ENCODE measurements at regions not wholly inside any gene's neighbourhood (a gene's known extent, or its start where the extent isn't known, plus 50 kb on each side); places are given as distances from the start of the nearest gene placed in this dataset.

- intact Hi-C loops (cut with micrococcal nuclease) = no loop called here
Measured at GRCh38 chr17:36661047-36661666, 59.8 kb downstream of the MRM1 start.

DNA sequence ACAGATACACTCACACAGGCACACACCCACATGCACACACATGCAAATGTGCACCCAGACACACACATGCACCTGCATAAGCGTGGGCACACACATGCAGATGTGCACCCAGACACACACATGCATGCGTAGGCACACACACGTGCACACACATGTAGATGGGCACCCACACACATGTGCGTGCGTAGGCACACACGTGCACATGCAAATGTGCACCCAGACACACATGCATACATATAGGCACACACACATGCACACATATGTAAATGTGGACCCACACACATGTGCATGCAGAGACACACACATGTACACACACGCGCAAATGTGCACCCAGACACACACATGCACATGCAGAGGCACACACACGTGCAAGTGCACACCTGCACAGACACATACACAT, 60.3 kb downstream of the MRM1 start:
- intact Hi-C loops (cut with micrococcal nuclease) = no loop called here

GRCh38 chr17:36665417-36665816, 64.0 kb downstream of the MRM1 start:
- intact Hi-C loops (cut with micrococcal nuclease) = no loop called here

- intact Hi-C loops (cut with micrococcal nuclease) = no loop called here
Measured at GRCh38 chr17:36667922-36668321, 66.5 kb downstream of the MRM1 start.

DNA sequence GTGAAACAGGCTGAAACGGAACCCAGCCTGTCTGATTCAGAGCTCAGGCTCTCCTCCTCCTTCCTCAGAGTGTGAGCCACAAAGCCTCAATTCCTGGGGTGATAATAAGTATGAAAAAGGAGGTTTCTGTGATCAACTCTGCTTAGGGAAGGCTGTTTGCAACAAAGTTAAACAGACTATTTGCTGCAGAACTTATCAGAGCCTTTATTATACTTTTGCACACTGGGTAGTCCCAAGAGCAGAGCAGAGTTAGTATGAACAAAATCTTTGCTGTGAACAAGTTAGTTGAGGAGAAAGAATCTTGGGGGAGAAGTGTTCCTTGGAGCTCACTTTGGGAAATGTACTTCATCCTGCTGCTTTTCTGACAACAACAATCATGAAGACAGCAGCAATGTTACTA, 67.4 kb downstream of the MRM1 start:
- intact Hi-C loops (cut with micrococcal nuclease) = no loop called here

DNA sequence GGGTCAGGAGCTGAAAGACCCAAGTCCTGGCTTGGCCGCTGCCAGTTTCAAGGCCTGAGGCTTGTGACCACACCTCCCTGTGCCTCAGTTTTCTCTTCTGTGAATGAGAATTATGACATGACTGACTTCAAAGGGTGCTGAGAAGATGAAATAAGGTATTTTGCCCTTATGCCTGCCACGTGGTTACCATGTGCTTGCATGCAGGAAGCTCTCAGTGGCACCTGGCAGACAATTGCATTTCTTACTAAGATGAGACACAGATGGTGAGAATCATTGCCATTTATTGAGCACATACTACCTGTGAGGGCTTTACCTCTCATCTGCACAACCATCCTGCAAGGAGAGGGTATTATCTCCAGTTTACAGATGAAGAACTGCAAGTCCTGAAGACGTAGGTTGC, 69.8 kb downstream of the MRM1 start:
- intact Hi-C loops (cut with micrococcal nuclease) = no loop called here

GRCh38 chr17:36672403-36672918, 71.1 kb downstream of the MRM1 start:
- intact Hi-C loops (cut with micrococcal nuclease) = no loop called here

DNA sequence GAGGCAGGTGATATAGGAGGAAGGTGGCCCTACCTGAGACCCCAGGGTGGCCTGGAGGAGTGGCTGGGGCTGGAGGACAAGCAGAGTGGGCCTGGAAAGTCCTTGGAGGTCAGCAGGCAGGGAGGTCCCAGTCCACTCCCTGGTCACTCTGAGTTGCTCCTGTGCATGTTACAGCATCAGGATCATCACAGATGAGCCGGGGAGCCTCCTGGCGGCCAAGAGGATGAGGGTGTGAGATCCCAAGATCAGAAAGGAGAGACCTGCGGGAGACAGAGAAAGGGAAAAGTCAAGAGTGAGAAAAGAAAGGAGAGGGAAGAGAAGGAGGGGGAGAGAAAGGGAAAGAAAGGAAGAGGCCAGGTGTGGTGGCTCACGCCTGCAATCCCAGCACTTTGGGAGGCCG, 71.7 kb downstream of the MRM1 start:
- intact Hi-C loops (cut with micrococcal nuclease) = no loop called here

DNA sequence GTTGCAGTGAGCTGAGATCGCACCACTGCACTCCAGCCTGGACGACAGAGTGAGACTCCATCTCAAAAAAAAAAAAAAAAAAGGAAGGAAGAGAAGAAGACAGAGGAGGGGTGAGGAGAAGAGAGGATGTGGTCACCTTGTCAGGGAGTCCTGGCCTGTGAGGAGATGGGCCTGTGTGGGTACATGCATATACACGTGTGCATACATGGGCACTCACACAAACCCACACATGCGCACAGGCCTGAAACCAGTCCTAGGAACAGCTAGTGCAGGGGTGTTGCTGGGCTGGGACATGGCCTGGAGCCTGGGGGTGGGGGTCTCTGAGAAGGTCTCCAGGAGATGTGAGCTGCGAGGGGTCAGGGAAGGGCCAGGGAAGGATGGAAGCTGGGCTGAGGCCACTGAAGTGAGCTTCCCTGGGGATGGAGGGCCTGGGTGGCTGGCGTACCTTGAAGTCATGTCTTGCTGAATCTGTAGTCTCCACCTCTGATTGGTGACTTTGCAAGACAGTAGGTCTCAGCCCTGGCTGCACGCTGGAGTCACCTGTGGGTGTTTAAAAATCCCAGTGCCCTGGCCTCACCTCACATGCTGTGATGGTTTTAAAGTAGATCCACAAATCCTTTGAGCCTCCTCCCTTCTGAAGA, 72.4 kb downstream of the MRM1 start:
- intact Hi-C loops (cut with micrococcal nuclease) = loop anchor here (1.0 to 2.0 kb wide), 3 partner anchors 17 to 49 kb away; no protein-coding TSS in a partner anchor

DNA sequence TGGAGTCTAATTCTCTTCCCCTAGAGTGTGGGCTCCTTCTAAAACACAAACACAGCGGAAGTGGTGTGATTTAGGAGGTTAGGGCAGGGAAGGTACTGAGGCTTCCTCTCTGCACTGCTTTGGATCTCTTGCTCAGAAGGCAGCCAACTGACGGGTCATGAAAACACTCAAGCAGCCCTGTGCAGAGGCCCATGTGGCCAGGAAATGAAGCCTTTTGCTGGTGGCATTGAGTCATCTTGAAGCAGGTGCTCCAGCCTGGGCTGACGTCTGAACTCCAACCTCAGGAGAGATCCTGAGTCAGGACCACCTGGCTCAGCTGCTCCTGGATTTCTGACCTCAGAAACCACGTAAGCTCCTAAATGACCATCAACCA, 72.9 kb downstream of the MRM1 start:
- intact Hi-C loops (cut with micrococcal nuclease) = loop anchor here (1.0 to 2.0 kb wide), 3 partner anchors 17 to 48 kb away; no protein-coding TSS in a partner anchor

DNA sequence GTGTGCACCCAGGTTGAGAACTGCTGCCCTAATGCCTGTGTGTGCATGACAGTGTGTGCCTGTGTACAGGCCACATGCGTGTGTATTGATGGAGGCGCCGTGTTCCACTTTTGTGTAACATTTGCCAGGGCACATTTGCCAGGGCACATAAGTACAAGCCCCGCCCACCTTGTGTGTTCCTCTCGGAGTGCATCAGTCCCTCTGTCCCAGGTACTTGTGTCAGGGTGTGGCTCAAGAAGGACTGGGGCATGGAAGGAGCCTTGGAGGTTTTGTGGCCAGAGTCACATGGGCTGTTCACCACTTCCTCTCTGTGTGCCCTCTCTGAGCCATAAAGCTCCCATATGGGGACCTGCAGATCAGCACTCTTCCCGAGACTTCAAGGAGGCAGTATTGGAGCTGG, 73.9 kb downstream of the MRM1 start:
- intact Hi-C loops (cut with micrococcal nuclease) = loop anchor here (2.0 kb wide), 1 partner anchor 18 kb away; no protein-coding TSS in a partner anchor

- intact Hi-C loops (cut with micrococcal nuclease) = loop anchor here (2.0 kb wide), 1 partner anchor 19 kb away; no protein-coding TSS in a partner anchor
Measured at GRCh38 chr17:36675786-36676185, 74.4 kb downstream of the MRM1 start.

DNA sequence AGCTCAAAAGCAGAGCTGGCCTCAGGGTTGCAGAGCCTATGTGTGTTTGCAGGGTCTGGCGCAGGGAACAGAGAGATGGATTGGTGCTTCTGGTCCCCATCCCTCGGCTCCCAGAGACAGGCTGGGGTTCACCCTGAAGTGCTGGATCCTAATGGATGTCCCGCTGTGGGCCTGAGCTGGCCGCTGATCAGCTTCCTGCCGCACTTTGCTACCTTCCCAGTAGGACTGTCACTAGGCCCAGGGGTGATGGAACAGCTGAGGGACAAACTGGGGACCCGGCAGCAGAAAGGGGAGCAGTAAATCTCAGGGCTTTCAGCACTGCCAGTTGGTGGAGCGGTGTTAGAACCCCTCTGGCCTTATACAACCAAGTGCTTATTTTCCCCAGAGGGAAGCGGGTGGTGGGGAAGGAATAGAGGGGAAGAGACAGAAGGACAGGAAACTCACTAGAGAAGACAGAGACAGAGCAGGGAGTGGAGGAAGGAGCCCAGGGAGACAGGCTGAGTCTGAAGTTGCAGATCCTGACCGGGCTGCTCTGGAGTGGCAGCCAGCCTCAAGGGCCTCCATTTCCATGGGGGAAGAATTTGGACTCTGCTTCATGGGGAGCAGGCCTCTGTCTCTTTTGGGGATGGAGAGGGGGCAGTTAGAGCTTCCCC, 78.6 kb downstream of the MRM1 start:
- intact Hi-C loops (cut with micrococcal nuclease) = no loop called here

- intact Hi-C loops (cut with micrococcal nuclease) = no loop called here
Measured at GRCh38 chr17:36680701-36681202, 79.4 kb downstream of the MRM1 start.

DNA sequence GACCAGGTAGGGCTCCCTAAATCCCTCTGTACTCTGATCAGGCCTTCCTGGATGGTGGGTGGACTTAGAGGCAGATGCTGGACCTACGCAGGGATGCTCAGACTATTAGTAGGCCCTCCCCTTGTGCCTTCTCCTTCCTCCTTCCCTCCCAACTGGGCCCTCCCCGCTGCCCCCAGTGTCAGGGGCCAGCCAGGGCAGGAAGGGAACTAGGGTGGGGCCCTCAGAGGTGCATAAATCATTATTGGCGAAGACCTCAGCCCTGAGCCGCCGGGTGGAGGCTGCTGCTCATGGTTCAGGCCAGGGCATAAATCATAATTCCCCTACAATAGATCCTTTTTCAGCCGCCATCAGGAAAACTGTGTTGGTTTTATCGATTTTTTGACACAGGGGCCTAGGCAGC, 81.4 kb downstream of the MRM1 start:
- intact Hi-C loops (cut with micrococcal nuclease) = no loop called here

DNA sequence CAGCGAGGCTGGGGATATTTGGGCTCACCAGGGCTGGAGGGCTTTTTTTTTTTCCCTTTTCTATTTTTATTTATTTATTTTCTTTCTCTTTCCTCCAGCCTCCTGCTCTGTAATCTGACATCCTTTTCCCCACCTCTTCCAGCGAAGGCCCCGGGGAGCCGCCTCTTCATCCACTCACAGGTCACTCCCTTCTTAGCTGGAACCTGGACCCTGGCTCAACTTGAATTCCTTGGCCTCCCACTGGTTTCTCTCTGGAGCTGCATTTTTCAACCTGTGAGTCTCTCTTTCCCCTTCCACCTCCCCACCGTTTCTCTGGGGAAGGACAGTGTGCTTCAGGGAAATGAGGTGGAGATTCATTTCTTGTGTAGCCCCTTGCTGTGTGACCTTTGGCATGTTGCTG, 82.0 kb downstream of the MRM1 start:
- intact Hi-C loops (cut with micrococcal nuclease) = no loop called here

DNA sequence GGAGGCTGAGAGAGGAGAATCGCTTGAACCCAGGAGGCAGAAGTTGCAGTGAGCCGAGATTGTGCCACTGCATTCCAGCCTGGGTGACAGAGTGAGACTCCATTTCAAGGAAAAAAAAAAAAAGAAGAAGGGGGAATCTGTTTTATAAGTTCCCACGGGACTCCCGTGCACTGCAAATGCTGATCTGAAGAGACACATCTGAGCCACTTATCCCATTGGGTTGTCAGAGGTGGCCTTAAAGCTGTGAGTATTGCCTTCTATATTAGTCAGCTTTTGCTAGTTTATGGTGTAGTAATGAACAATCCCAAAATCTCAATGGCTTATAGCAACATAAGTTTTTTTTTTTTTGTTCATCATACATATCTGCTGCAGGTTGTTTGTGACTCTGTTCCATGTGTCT, 82.8 kb downstream of the MRM1 start:
- intact Hi-C loops (cut with micrococcal nuclease) = no loop called here

GRCh38 chr17:36686123-36686669, 84.8 kb downstream of the MRM1 start:
- intact Hi-C loops (cut with micrococcal nuclease) = no loop called here

GRCh38 chr17:36687736-36688135, 86.4 kb downstream of the MRM1 start:
- intact Hi-C loops (cut with micrococcal nuclease) = no loop called here

GRCh38 chr17:36689089-36689667, 87.8 kb downstream of the MRM1 start:
- intact Hi-C loops (cut with micrococcal nuclease) = no loop called here

GRCh38 chr17:36690190-36690589, 88.8 kb downstream of the MRM1 start:
- intact Hi-C loops (cut with micrococcal nuclease) = no loop called here

DNA sequence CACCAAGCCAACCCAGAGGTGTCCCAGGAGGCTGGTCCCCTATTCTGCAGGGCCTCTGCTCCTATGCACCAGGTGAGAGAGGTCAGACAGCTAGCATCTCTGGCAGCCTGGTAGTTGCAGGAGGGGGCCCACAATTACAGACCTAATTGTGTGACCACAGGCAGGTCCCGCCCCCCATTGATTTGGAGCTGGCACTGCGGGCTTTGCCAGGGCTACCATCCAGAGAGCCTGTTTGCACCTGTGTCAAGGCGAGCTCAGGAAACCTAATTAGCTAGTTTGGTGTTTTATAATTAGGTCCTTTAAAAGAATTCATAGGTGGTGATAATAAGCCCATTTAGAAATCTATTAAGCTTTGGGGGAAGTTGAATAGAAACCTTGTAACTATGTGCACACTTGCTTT, 90.2 kb downstream of the MRM1 start:
- intact Hi-C loops (cut with micrococcal nuclease) = no loop called here

Measured in T-helper 1 cell treated with Interleukin-12 subunit alpha and Interleukin-12 subunit beta and Interleukin-4 antibody, amounts not matched to agents 30 ng/mL and 1 ng/mL, for 36 hours (primary cell).